Fibroblast of mammary gland (primary cell): ENCODE measurements at regions not wholly inside any gene's neighbourhood (a gene's known extent, or its start where the extent isn't known, plus 50 kb on each side); places are given as distances from the start of the nearest gene placed in this dataset.

Experiments
- DNase-seq: peaks from one replicate; pipeline ENCODE4 v3.0.0-alpha.2; 2010; ENCODE audit warnings: low read depth
- H3K4me3 ChIP-seq: 2 replicates; pipeline ENCODE4 v1.5.1; 2011; ENCODE audit warnings: low read depth, mild to moderate bottlenecking, low read length, moderate library complexity; ENCODE audit not compliant: control insufficient read depth
- TF ChIP-seq, protein P1 (sequence below): conservative IDR thresholded peaks from 2 replicates; pipeline ENCODE4 v1.5.1; 2011; ENCODE audit warnings: low read depth, low read length, inconsistent platforms; ENCODE audit not compliant: control insufficient read depth, insufficient read depth

DNA sequence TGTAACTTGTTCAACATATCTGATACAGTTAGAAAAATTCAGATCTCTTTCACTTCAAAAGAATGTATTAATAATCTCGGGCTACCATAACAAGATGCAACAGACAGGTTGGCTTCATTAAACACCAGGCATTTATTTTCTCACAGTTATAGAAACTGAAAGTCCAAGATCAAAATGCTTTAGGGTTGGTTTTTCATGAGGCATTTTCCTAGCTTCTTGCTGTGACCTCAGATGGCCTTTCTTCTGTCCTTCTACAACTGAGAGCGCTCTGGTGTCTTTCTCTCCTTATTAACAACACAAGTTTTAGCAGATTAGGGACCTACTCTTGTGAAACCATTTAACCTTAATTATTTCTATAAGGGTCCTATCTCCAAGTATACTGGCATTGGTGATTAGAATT, 452.5 kb downstream of the ZNF804A start:
- H3K4me3 ChIP-seq = no peak overlapping the region
- TF ChIP-seq, protein P1, sequence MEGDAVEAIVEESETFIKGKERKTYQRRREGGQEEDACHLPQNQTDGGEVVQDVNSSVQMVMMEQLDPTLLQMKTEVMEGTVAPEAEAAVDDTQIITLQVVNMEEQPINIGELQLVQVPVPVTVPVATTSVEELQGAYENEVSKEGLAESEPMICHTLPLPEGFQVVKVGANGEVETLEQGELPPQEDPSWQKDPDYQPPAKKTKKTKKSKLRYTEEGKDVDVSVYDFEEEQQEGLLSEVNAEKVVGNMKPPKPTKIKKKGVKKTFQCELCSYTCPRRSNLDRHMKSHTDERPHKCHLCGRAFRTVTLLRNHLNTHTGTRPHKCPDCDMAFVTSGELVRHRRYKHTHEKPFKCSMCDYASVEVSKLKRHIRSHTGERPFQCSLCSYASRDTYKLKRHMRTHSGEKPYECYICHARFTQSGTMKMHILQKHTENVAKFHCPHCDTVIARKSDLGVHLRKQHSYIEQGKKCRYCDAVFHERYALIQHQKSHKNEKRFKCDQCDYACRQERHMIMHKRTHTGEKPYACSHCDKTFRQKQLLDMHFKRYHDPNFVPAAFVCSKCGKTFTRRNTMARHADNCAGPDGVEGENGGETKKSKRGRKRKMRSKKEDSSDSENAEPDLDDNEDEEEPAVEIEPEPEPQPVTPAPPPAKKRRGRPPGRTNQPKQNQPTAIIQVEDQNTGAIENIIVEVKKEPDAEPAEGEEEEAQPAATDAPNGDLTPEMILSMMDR = no peak
- no peak for DNase-seq

DNA sequence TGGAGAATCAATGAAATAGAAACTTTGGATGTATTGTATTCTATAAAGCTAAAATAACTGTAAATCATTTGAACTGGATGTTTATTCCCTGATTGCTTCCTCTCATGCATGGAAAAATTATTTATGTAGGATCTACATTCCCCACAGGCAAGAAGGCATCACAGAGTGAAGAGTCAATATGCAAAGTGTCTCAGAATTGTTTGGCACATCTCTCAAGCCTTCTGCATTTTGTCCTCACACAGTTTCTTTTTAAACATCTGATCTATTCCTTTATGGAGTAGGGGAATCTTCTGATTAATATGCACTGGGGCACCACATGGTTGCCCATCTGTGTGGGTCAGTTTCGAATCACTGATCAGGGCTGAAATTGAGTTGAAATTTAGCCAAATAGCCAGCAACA, 465.4 kb downstream of the ZNF804A start:
- H3K4me3 ChIP-seq = no peak overlapping the region
- no peak for DNase-seq
- TF ChIP-seq, protein P1 = no peak

DNA sequence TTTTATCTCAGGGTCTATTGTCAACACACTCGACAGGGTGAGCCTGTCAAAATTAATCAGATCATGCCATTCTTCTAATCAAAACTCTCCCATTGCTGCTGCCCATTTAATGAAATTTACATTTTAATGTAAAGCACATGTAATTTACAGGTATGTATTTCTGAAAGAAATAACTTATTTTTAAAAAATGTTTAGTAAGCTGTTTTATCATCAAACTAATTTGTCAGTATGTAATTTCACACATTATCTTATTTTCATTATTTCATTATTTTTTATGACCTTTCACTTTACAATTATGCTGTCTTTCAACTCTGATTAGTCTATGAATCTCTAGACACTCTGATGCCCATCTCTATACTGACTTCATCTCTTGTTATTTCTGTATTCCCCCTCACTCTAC, 467.8 kb downstream of the ZNF804A start:
- TF ChIP-seq, protein P1 = no peak
- no peak overlapping the region for H3K4me3 ChIP-seq
- no peak for DNase-seq

DNA sequence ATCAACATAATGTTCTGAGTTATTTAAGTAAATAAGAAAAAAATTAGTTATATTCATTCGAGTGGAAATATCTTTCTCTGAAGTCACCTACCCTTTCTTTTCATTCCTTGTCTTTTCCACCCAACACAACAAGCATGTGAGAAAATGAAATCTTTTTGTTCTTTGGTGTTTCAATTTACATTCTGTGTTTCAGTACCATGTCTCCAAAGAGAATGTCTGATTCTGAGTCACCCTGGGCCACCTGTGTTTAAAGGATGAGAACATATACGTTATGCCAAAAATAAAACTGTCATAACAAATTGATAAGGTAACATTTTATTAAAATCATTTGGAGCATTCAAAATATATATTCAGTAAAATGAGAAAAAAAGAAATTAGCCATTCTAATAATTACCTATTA, 470.8 kb downstream of the ZNF804A start:
- DNase-seq = no peak
- H3K4me3 ChIP-seq = no peak overlapping the region
- TF ChIP-seq, protein P1 = no peak

DNA sequence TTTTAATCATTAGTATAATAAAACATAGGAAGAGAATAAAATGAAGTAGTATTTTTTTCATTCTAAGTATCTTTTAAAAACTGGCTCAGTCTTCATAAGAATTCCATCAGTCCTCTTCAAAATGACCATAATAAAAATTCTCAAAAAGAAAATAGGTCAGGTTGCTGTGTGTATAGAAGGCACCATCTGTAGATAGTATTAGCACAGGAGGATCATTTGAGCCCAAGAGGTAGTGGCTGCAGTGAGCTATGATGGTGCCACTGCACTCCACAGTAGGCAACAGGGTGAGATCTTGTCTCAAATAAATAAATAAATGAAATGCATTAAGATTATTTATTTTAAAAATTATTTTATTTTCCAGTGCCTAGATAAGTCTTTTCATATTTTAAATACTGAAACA, 475.8 kb downstream of the ZNF804A start:
- DNase-seq = no peak
- TF ChIP-seq, protein P1 = no peak
- no peak overlapping the region for H3K4me3 ChIP-seq

DNA sequence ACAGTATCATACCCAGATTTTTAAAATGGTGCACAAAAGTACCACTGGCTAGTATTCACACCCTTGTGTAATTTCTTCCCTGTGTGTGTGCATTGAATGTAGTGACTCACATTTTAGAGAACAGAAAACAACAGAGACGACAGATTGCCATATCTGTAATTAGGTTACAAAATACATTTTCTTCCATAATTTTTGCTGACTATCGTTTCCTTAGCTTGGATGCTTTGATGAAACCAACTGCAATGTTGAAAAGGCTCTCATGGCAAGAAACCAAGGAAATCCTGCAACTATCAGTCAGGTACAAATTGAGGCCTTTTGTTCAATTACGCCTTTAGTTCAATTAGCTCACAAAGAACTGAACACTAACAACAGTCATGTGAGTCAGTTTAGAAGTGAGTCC, 484.4 kb downstream of the ZNF804A start:
- H3K4me3 ChIP-seq = no peak overlapping the region
- TF ChIP-seq, protein P1 = no peak
- no peak for DNase-seq

DNA sequence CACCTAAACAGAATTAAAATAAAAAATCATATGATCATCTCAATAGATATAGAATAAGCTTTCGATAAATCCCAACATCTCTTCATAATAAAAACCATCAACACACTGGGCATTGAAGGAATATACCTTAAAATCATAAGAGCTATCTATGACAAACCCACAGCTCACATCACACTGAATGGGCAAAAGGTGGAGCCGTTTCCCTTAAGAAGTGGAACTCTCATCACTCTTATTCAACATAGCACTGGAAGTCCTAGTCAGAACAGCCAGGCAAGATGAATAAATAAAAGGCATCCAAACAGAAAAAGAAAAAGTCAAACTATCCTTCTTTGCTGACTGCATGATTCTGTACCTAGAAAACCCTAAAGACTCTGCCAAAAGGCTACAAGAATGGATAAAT, 510.3 kb downstream of the ZNF804A start:
- peak; percentile 1 for DNase-seq
- no peak overlapping the region for H3K4me3 ChIP-seq
- TF ChIP-seq, protein P1 = no peak
